BLaER1 treated with 17β-estradiol and CSF1 and Interleukin-3, amounts not matched to agents 10 nM and 100 nM (cell line): ENCODE measurements at regions not wholly inside any gene's neighbourhood (a gene's known extent, or its start where the extent isn't known, plus 50 kb on each side); places are given as distances from the start of the nearest gene placed in this dataset.

ENCODE experiments used
- H3K27ac ChIP-seq, 11 experiments: shearing (Covaris generic); formaldehyde crosslinking; 2 replicates each; pipeline ENCODE4 v1.8.1; 2022
- H3K27me3 ChIP-seq, 11 experiments: shearing (Covaris generic); formaldehyde crosslinking; 2 replicates each; pipeline ENCODE4 v1.8.1; 2022
- H3K36me3 ChIP-seq, 11 experiments: shearing (Covaris generic); formaldehyde crosslinking; 2 replicates each; pipeline ENCODE4 v1.8.1; 2022
- H3K4me1 ChIP-seq, 10 experiments: shearing (Covaris generic); formaldehyde crosslinking; 2 replicates each; pipeline ENCODE4 v1.8.1; 2022
- H3K4me2 ChIP-seq, 11 experiments: shearing (Covaris generic); formaldehyde crosslinking; 2 replicates each; pipeline ENCODE4 v1.8.1; 2022
- H3K4me3 ChIP-seq, 10 experiments: shearing (Covaris generic); formaldehyde crosslinking; 2 replicates each; pipeline ENCODE4 v1.8.1; 2022
- H3K9ac ChIP-seq, 11 experiments: shearing (Covaris generic); formaldehyde crosslinking; 2 replicates each; pipeline ENCODE4 v1.8.1; 2022
- H3K9me3 ChIP-seq, 11 experiments: shearing (Covaris generic); formaldehyde crosslinking; replicated peaks in 1 of 11; 2 replicates each; pipeline ENCODE4 v1.8.1; 2022
- H4K20me1 ChIP-seq, 11 experiments: shearing (Covaris generic); formaldehyde crosslinking; 2 replicates each; pipeline ENCODE4 v1.8.1; 2022
- Cebpa-rat ChIP-seq, 11 experiments: shearing (Covaris generic); IDR thresholded peaks; 2 replicates each; pipeline ENCODE4 v1.8.1; 2022

DNA sequence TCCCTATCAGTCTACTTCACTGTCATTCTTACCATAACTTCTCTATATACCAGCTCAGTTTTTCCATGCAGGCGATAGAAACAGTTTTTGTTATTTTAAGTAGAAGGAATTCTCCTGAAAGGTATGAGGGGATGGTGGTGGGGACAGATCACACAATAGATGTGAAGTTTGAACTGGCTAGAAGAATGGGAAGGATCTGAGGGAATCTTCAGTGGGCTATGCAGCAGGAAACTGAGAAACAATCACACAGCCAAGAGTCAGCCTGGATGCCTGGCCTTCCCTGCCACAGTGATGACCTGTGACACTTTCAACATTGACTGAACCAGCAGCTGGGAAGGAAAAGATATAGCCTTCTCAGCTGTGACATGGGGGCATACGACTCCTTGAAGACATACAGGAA is 329.1 kb upstream of the GULP1 start:
- Histone ChIP-seq H3K27me3 (no peaks in the 10 kb centered on the region), H3K4me2 (no peak overlapping the region), H3K4me3 (no peak overlapping the region), H3K27ac (no peak overlapping the region), H3K9ac (no peak overlapping the region), H3K4me1 (peaks cover 0 to 9% (median 6%) of the 10 kb centered on the region in 10 experiments; a peak in 14 of 20 replicates), H3K36me3 (no peaks in the 10 kb centered on the region), H3K9me3 (peaks cover 0 to 11% (median 3%) of the 10 kb centered on the region in 11 experiments; a peak in 8 of 22 replicates), H4K20me1 (no peaks in the 10 kb centered on the region)
- no peak for TF ChIP-seq Cebpa-rat (IDR thresholded peaks at IDR 0.05)

- peaks cover 0 to 3% (median 0%) of the 10 kb centered on the region in 11 experiments; a peak in 7 of 22 replicates for H3K9me3 ChIP-seq
- no peak overlapping the region for H3K9ac ChIP-seq
- H3K27ac ChIP-seq: no peak overlapping the region
- H4K20me1 ChIP-seq: no peaks in the 10 kb centered on the region
- H3K4me2 ChIP-seq: no peak overlapping the region
- H3K27me3 ChIP-seq: no peaks in the 10 kb centered on the region
- no peaks in the 10 kb centered on the region for H3K36me3 ChIP-seq
- no peak for TF ChIP-seq Cebpa-rat (IDR thresholded peaks at IDR 0.05)
- H3K4me1 ChIP-seq: peaks cover 0 to 6% (median 3%) of the 10 kb centered on the region in 10 experiments; a peak in 14 of 20 replicates
- no peak overlapping the region for H3K4me3 ChIP-seq
Observed at GRCh38 chr2:187964746-187965145, 326.9 kb upstream of the GULP1 start.

DNA sequence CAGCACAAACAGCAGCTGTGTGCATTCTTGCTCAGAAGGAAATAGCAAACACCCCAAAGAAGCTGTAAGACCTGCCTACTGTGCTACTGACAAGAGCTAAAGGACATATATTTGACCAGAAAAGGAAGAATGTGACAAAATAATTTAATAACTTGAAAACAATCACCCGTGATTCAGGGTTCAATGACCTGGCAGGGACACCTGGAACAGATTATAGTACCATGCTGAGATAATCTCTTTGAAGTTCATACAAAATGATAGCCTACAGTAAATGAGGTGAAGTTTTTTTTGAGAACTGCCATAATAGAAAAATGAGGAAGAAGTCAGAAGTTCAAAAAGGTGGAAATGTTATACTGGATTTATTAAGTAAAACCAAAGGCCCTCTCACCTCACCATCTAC is 324.8 kb upstream of the GULP1 start:
- Histone ChIP-seq H3K4me3 (no peak overlapping the region), H4K20me1 (no peaks in the 10 kb centered on the region), H3K4me1 (no peaks in the 10 kb centered on the region), H3K9me3 (no peaks in the 10 kb centered on the region), H3K36me3 (no peaks in the 10 kb centered on the region), H3K27me3 (no peaks in the 10 kb centered on the region), H3K9ac (no peak overlapping the region), H3K4me2 (no peak overlapping the region), H3K27ac (no peak overlapping the region)
- TF ChIP-seq Cebpa-rat (IDR thresholded peaks at IDR 0.05): no peak

- Histone ChIP-seq H4K20me1 (no peaks in the 10 kb centered on the region), H3K27ac (no peak overlapping the region), H3K4me1 (peaks cover 0 to 3% (median 0%) of the 10 kb centered on the region in 10 experiments; a peak in 1 of 20 replicates), H3K9me3 (0 out of 22 replicates have a peak, but pooled peaks cover 0 to 3% (median 0%) of the 10 kb centered on the region in 11 experiments), H3K4me2 (no peak overlapping the region), H3K9ac (no peak overlapping the region), H3K27me3 (no peaks in the 10 kb centered on the region), H3K36me3 (no peaks in the 10 kb centered on the region), H3K4me3 (no peak overlapping the region)
- no peak for TF ChIP-seq Cebpa-rat (IDR thresholded peaks at IDR 0.05)
Observed at GRCh38 chr2:187971893-187972292, 319.8 kb upstream of the GULP1 start.

GRCh38 chr2:187976259-187976985 is 315.3 kb upstream of the GULP1 start:
- H3K36me3 ChIP-seq: no peaks in the 10 kb centered on the region
- H3K27me3 ChIP-seq: peaks cover 0 to 7% (median 0%) of the 10 kb centered on the region in 11 experiments; a peak in 1 of 22 replicates
- H3K4me1 ChIP-seq: peaks cover 0 to 4% (median 0%) of the 10 kb centered on the region in 10 experiments; a peak in 4 of 20 replicates
- H4K20me1 ChIP-seq: no peaks in the 10 kb centered on the region
- no peak for TF ChIP-seq Cebpa-rat (IDR thresholded peaks at IDR 0.05)
- H3K9ac ChIP-seq: no peak overlapping the region
- H3K9me3 ChIP-seq: 0 out of 22 replicates have a peak, but pooled peaks cover 0 to 3% (median 0%) of the 10 kb centered on the region in 11 experiments
- H3K4me3 ChIP-seq: no peak overlapping the region
- H3K4me2 ChIP-seq: no peak overlapping the region
- no peak overlapping the region for H3K27ac ChIP-seq

GRCh38 chr2:187976986-187977333 is 314.7 kb upstream of the GULP1 start:
- H3K4me1 ChIP-seq: peaks cover 0 to 8% (median 3%) of the 10 kb centered on the region in 10 experiments; a peak in 10 of 20 replicates
- H3K36me3 ChIP-seq: no peaks in the 10 kb centered on the region
- H3K9ac ChIP-seq: no peak overlapping the region
- no peak for TF ChIP-seq Cebpa-rat (IDR thresholded peaks at IDR 0.05)
- no peaks in the 10 kb centered on the region for H4K20me1 ChIP-seq
- H3K9me3 ChIP-seq: 0 out of 22 replicates have a peak, but pooled peaks cover 0 to 3% (median 0%) of the 10 kb centered on the region in 11 experiments
- no peak overlapping the region for H3K4me2 ChIP-seq
- peaks cover 0 to 7% (median 0%) of the 10 kb centered on the region in 11 experiments; a peak in 1 of 22 replicates for H3K27me3 ChIP-seq
- H3K4me3 ChIP-seq: no peak overlapping the region
- no peak overlapping the region for H3K27ac ChIP-seq

DNA sequence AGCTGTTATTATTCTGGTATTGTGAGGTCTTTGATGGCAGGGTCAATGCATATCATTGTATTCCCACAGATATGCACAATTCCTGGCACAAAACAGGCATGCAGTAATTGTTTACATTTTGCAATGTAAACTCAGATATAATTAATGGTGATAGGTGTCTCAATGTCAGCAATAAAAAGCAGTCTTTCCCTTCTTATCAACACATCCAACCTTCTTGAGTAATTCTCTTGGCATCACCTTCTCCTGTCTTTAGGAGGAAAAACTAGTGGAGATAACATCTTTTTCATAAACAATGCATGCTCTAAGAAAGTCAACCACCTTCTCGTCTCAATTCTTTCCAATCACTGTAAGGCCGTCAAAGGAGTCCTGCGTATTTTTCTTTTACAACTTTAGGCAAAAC is 313.3 kb upstream of the GULP1 start:
- Histone ChIP-seq H3K4me2 (no peak overlapping the region), H3K9me3 (0 out of 22 replicates have a peak, but pooled peaks cover 0 to 2% (median 0%) of the 10 kb centered on the region in 11 experiments), H3K9ac (no peak overlapping the region), H3K27me3 (peaks cover 0 to 7% (median 0%) of the 10 kb centered on the region in 11 experiments; a peak in 1 of 22 replicates), H3K4me3 (no peak overlapping the region), H4K20me1 (no peaks in the 10 kb centered on the region), H3K36me3 (no peaks in the 10 kb centered on the region), H3K27ac (no peak overlapping the region), H3K4me1 (peaks cover 6 to 20% (median 13%) of the 10 kb centered on the region in 10 experiments)
- TF ChIP-seq Cebpa-rat (IDR thresholded peaks at IDR 0.05): no peak

DNA sequence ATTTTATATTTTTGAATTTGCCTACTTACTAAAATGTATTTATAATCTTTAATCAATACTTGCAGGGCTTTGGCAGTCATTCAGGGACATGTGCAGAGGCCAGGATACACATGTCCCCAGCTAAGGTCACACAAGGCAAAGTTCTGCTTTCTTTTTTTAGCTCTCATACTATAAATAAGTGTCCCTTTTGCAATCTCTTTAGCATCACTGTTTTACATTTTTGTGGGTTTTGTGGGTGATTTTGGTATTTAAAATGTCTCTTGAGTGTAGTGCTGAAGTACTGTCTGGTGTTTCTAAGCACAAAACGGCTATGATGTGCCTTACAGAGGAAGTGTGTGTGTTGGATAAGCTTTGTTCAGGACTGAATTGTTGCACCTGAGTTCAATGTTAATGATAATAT is 309.0 kb upstream of the GULP1 start:
- Histone ChIP-seq H4K20me1 (no peaks in the 10 kb centered on the region), H3K4me2 (peak overlapping the region; percentile 56 to 84 (median 70); a peak in 20 of 22 replicates), H3K9ac (peak overlapping the region in 9 of 11 experiments; percentile 2 to 59 (median 48); a peak in 8 of 22 replicates), H3K4me1 (peaks cover 29 to 61% (median 39%) of the 10 kb centered on the region in 10 experiments), H3K27ac (peak overlapping the region; percentile 47 to 84 (median 78); a peak in 21 of 22 replicates), H3K9me3 (no peaks in the 10 kb centered on the region), H3K27me3 (peaks cover 0 to 39% (median 0%) of the 10 kb centered on the region in 11 experiments; a peak in 5 of 22 replicates), H3K4me3 (no peak overlapping the region), H3K36me3 (no peaks in the 10 kb centered on the region)
- peak in 8 of 11 experiments; percentile 39 to 93 (median 66); a peak in 13 of 22 replicates for TF ChIP-seq Cebpa-rat (IDR thresholded peaks at IDR 0.05)

- Histone ChIP-seq H4K20me1 (no peaks in the 10 kb centered on the region), H3K9ac (no peak overlapping the region), H3K4me2 (peak overlapping the region in 3 of 11 experiments; percentile 14 to 70 (median 38); a peak in 6 of 22 replicates), H3K27ac (peak overlapping the region in 5 of 11 experiments; percentile 12 to 59 (median 37); a peak in 8 of 22 replicates), H3K27me3 (peaks cover 0 to 42% (median 0%) of the 10 kb centered on the region in 11 experiments; a peak in 5 of 22 replicates), H3K9me3 (no peaks in the 10 kb centered on the region), H3K4me3 (no peak overlapping the region), H3K36me3 (no peaks in the 10 kb centered on the region), H3K4me1 (peaks cover 38 to 83% (median 59%) of the 10 kb centered on the region in 10 experiments)
- TF ChIP-seq Cebpa-rat (IDR thresholded peaks at IDR 0.05): no peak
Observed at GRCh38 chr2:187985195-187985594, 306.5 kb upstream of the GULP1 start.
